ENCODE measurements at regions not wholly inside any gene's neighbourhood (a gene's known extent, or its start where the extent isn't known, plus 50 kb on each side); places are given as distances from the start of the nearest gene placed in this dataset.

- H3K4me1 ChIP-seq (ENCODE audit: low read depth) = peaks cover 46% of the 10 kb centered on the region
- TF ChIP-seq CTCF (IDR thresholded peaks at IDR 0.05) = no peak
- ATAC-seq = no peak
- H3K9me3 ChIP-seq = no peaks in the 10 kb centered on the region
- no peaks in the 10 kb centered on the region for H3K36me3 ChIP-seq (ENCODE audit: low read depth)
- intact Hi-C loops (cut with DNase I, micrococcal nuclease) = no loop called here
- no peak for DNase-seq
- no peak overlapping the region for H3K4me3 ChIP-seq
Measured at GRCh38 chr2:41965173-41965908, 82.5 kb upstream of the PKDCC start.

GRCh38 chr2:41965909-41966295, 81.9 kb upstream of the PKDCC start:
- Histone ChIP-seq H3K36me3 (ENCODE audit: low read depth) (no peaks in the 10 kb centered on the region), H3K4me1 (ENCODE audit: low read depth) (peaks cover 46% of the 10 kb centered on the region), H3K9me3 (no peaks in the 10 kb centered on the region), H3K4me3 (no peak overlapping the region)
- TF ChIP-seq CTCF (IDR thresholded peaks at IDR 0.05) = no peak
- ATAC-seq = no peak
- intact Hi-C loops (cut with DNase I, micrococcal nuclease) = no loop called here
- peak in 1 of 3 donors; percentile 27 for DNase-seq

- peak; percentile 70 for ATAC-seq
- Histone ChIP-seq H3K4me3 (no peak overlapping the region), H3K4me1 (ENCODE audit: low read depth) (peaks cover 46% of the 10 kb centered on the region), H3K36me3 (ENCODE audit: low read depth) (no peaks in the 10 kb centered on the region), H3K9me3 (no peaks in the 10 kb centered on the region)
- TF ChIP-seq CTCF (IDR thresholded peaks at IDR 0.05) = no peak
- DNase-seq = peak; percentile 72 to 87 (median 79)
- intact Hi-C loops (cut with DNase I, micrococcal nuclease) = no loop called here
Measured at GRCh38 chr2:41966431-41966893, 81.4 kb upstream of the PKDCC start.

- H3K9me3 ChIP-seq = no peaks in the 10 kb centered on the region
- ATAC-seq (peak; percentile 2), DNase-seq (peak in 1 of 3 donors; percentile 31)
- no peaks in the 10 kb centered on the region for H3K36me3 ChIP-seq (ENCODE audit: low read depth)
- intact Hi-C loops (cut with DNase I, micrococcal nuclease) = no loop called here
- peaks cover 46% of the 10 kb centered on the region for H3K4me1 ChIP-seq (ENCODE audit: low read depth)
- H3K4me3 ChIP-seq = no peak overlapping the region
- no peak for TF ChIP-seq CTCF (IDR thresholded peaks at IDR 0.05)
Measured at GRCh38 chr2:41966920-41967319, 80.9 kb upstream of the PKDCC start.

GRCh38 chr2:41967476-41968181, 80.2 kb upstream of the PKDCC start:
- ATAC-seq (peak; percentile 68), DNase-seq (peak; percentile 64 to 79 (median 67))
- H3K4me3 ChIP-seq = no peak overlapping the region
- intact Hi-C loops (cut with DNase I, micrococcal nuclease) = no loop called here
- no peak for TF ChIP-seq CTCF (IDR thresholded peaks at IDR 0.05)
- H3K9me3 ChIP-seq = no peaks in the 10 kb centered on the region
- H3K4me1 ChIP-seq (ENCODE audit: low read depth) = peaks cover 46% of the 10 kb centered on the region
- H3K36me3 ChIP-seq (ENCODE audit: low read depth) = no peaks in the 10 kb centered on the region
